ENCODE measurements at regions not wholly inside any gene's neighbourhood (a gene's known extent, or its start where the extent isn't known, plus 50 kb on each side); places are given as distances from the start of the nearest gene placed in this dataset.

- H3K4me3 ChIP-seq (ENCODE audit: low read depth, low read length): no peak overlapping the region
- no peak for DNase-seq (ENCODE audit: low read depth)
Observed at GRCh38 chr1:5812295-5812694, 179.9 kb downstream of the NPHP4 start.

GRCh38 chr1:5811419-5811818, 180.8 kb downstream of the NPHP4 start:
- no peak overlapping the region for H3K4me3 ChIP-seq (ENCODE audit: low read depth, low read length)
- no peak for DNase-seq (ENCODE audit: low read depth)

- no peak for DNase-seq (ENCODE audit: low read depth)
- no peak overlapping the region for H3K4me3 ChIP-seq (ENCODE audit: low read depth, low read length)
Observed at GRCh38 chr1:5810553-5811270, 181.5 kb downstream of the NPHP4 start.

- no peak overlapping the region for H3K4me3 ChIP-seq (ENCODE audit: low read depth, low read length)
- no peak for DNase-seq (ENCODE audit: low read depth)
Observed at GRCh38 chr1:5810131-5810530, 182.1 kb downstream of the NPHP4 start.

GRCh38 chr1:5809207-5809788, 182.9 kb downstream of the NPHP4 start:
- no peak overlapping the region for H3K4me3 ChIP-seq (ENCODE audit: low read depth, low read length)
- no peak for DNase-seq (ENCODE audit: low read depth)

- DNase-seq (ENCODE audit: low read depth): no peak
- no peak overlapping the region for H3K4me3 ChIP-seq (ENCODE audit: low read depth, low read length)
Observed at GRCh38 chr1:5803851-5804250, 188.4 kb downstream of the NPHP4 start.

GRCh38 chr1:5802606-5803005, 189.6 kb downstream of the NPHP4 start:
- H3K4me3 ChIP-seq (ENCODE audit: low read depth, low read length): no peak overlapping the region
- DNase-seq (ENCODE audit: low read depth): no peak

- DNase-seq (ENCODE audit: low read depth): no peak
Observed at GRCh38 chr1:5798904-5799303, 193.3 kb downstream of the NPHP4 start.

GRCh38 chr1:5798151-5798730, 194.0 kb downstream of the NPHP4 start:
- no peak for DNase-seq (ENCODE audit: low read depth)
- no peak overlapping the region for H3K4me3 ChIP-seq (ENCODE audit: low read depth, low read length)

More at GRCh38 chr1:5798904-5799303, 193.3 kb downstream of the NPHP4 start:
- no peak overlapping the region for H3K4me3 ChIP-seq (ENCODE audit: low read depth, low read length)

GRCh38 chr1:5796028-5796427, 196.2 kb downstream of the NPHP4 start:
- H3K4me3 ChIP-seq (ENCODE audit: low read depth, low read length): no peak overlapping the region

GRCh38 chr1:5794279-5794678, 197.9 kb downstream of the NPHP4 start:
- no peak for DNase-seq (ENCODE audit: low read depth)
- no peak overlapping the region for H3K4me3 ChIP-seq (ENCODE audit: low read depth, low read length)

More at GRCh38 chr1:5796028-5796427, 196.2 kb downstream of the NPHP4 start:
- DNase-seq (ENCODE audit: low read depth): no peak

GRCh38 chr1:5793516-5793915, 198.7 kb downstream of the NPHP4 start:
- no peak overlapping the region for H3K4me3 ChIP-seq (ENCODE audit: low read depth, low read length)
- DNase-seq (ENCODE audit: low read depth): no peak

GRCh38 chr1:5781079-5781478, 211.1 kb downstream of the NPHP4 start:
- no peak for DNase-seq (ENCODE audit: low read depth)
- no peak overlapping the region for H3K4me3 ChIP-seq (ENCODE audit: low read depth, low read length)

- no peak for DNase-seq (ENCODE audit: low read depth)
- no peak overlapping the region for H3K4me3 ChIP-seq (ENCODE audit: low read depth, low read length)
Observed at GRCh38 chr1:5780324-5780716, 211.9 kb downstream of the NPHP4 start.

GRCh38 chr1:5779608-5780323, 212.5 kb downstream of the NPHP4 start:
- DNase-seq (ENCODE audit: low read depth): no peak
- no peak overlapping the region for H3K4me3 ChIP-seq (ENCODE audit: low read depth, low read length)

- no peak for DNase-seq (ENCODE audit: low read depth)
- no peak overlapping the region for H3K4me3 ChIP-seq (ENCODE audit: low read depth, low read length)
Observed at GRCh38 chr1:5776035-5776550, 216.1 kb downstream of the NPHP4 start.

- DNase-seq (ENCODE audit: low read depth): no peak
- no peak overlapping the region for H3K4me3 ChIP-seq (ENCODE audit: low read depth, low read length)
Observed at GRCh38 chr1:5774019-5774418, 218.2 kb downstream of the NPHP4 start.

GRCh38 chr1:5771788-5772187, 220.4 kb downstream of the NPHP4 start:
- DNase-seq (ENCODE audit: low read depth): no peak

GRCh38 chr1:5770981-5771765, 221.1 kb downstream of the NPHP4 start:
- no peak overlapping the region for H3K4me3 ChIP-seq (ENCODE audit: low read depth, low read length)
- DNase-seq (ENCODE audit: low read depth): no peak

More at GRCh38 chr1:5771788-5772187, 220.4 kb downstream of the NPHP4 start:
- H3K4me3 ChIP-seq (ENCODE audit: low read depth, low read length): no peak overlapping the region
